GM21360 (cell line): ENCODE measurements at regions not wholly inside any gene's neighbourhood (a gene's known extent, or its start where the extent isn't known, plus 50 kb on each side); places are given as distances from the start of the nearest gene placed in this dataset.
A peak's percentile ranks its signal among the peaks of the same experiment; 100 is the strongest.
"Not testable (repeated sequence)": the region's sequence is repeated elsewhere in the genome, so short reads cannot be mapped to it uniquely, and the experiment has no call there.

Source experiments
- ATAC-seq: cut with Tn5 transposase; IDR thresholded peaks from one replicate; pipeline ENCODE4 v1.9.1; 2021; ENCODE audit warnings: mild to moderate bottlenecking, moderate library complexity; ENCODE audit not compliant: unreplicated experiment

GRCh38 chr2:129009555-129010146, 691.0 kb upstream of the HS6ST1 start:
- no peak for ATAC-seq

- ATAC-seq, result no peak
Observed at GRCh38 chr2:129010262-129010661, 691.6 kb upstream of the HS6ST1 start.

- ATAC-seq, result no peak
Observed at GRCh38 chr2:129011466-129012061, 692.9 kb upstream of the HS6ST1 start.

- ATAC-seq, result no peak
Observed at GRCh38 chr2:129014432-129014831, 695.8 kb upstream of the HS6ST1 start.

DNA sequence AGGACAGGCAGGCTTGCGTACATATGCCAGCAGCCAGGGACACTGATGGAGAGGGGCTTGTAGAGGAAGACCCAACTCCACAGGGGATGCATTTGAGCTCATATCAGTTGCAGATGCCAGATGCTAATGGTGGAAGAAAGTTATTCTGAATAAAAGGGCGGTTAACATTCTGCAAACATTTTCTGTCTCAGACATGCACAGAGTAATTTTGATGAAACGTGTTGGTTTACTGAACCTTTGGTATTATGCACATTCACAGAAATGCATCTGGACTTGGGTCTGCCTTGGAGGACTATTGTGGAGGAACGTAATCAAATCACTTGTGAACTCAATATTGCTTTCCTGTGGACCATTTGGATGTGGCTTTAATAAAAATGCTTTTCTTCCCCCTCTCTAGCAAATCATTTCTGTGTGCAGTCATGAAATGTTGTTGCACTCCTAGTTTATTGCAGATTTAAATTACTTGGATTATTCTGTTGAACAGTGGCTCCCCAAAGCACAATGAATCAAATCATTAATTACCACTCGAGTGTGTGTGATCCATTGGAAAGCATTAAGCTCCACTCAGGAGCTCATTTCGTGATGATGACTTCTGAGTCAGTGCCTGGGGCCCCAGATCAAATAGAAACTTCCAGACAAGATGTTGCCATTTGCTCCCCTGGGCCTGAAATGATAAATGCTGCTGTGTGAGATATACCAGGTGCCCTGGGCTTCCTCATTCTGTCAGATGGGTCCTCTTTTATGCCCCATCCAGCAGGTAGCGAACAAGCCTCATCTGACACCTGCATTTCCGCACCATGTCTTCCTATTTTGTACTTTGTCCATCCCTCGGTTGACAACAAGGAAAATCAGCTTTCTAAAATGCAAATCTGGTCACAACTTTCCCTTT, 697.0 kb upstream of the HS6ST1 start:
- no peak for ATAC-seq

DNA sequence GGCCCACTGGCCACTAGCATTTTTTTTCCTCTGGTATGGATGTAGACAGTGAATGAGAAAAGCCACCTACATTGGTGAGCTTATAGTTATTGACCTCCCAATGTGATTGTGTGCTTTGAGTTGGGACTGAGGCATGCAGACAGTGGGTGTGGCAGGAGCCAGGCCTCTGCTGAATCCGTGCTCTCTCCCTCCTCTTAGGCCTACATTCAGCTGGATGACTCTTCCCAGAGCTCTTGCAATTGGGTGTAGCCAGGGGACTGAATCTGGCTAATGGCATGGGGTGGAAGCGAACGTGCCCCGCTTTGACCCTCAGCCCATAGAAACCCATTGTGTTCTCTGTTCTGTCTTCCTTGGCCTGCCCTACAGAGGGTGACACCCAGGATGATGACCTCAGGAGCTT, 698.3 kb upstream of the HS6ST1 start:
- ATAC-seq, result no peak

DNA sequence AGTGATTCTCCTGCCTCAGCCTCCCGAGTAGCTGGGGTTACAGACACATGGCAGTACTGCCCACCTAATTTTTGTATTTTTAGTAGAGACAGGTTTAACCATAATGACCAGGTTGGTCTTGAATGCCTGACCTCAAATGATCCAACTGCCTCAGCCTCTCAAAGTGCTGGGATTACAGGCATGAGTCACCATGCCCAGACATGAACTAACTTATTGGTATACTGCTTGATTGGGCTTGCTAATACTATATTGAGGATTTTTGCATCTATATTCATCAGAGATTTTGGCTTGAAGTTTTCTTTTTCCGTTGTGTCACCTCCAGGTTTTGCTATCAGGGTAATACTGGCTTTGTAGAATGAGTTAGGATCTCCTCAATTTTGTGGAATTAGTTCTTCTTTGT, 706.1 kb upstream of the HS6ST1 start:
- ATAC-seq, result no peak

DNA sequence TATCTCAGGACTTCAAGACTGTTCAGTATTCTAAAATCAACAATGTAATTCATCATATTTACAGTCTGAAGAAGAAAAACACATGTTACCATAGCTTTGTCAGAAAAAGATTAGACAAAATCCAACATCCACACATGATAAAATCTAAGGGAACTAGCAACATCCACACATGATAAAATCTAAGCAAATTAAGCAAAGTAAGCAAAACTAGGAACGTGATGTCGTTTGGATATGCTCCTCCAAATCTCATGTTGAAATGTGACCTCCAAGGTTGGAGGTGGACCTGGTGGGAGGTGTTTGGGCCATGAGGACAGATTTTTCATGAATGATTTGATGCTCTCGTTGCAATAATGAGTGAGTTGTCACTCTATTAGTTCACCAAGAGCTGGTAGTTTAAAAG, 717.3 kb upstream of the HS6ST1 start:
- ATAC-seq, result no peak

- not testable (repeated sequence) for ATAC-seq
Observed at GRCh38 chr2:129043677-129044076, 725.0 kb upstream of the HS6ST1 start.

- not testable (repeated sequence) for ATAC-seq
Observed at GRCh38 chr2:129046475-129046874, 727.8 kb upstream of the HS6ST1 start.

- no peak for ATAC-seq
Observed at GRCh38 chr2:129050101-129050500, 731.4 kb upstream of the HS6ST1 start.

- ATAC-seq, result no peak
Observed at GRCh38 chr2:129055242-129055641, 736.6 kb upstream of the HS6ST1 start.

DNA sequence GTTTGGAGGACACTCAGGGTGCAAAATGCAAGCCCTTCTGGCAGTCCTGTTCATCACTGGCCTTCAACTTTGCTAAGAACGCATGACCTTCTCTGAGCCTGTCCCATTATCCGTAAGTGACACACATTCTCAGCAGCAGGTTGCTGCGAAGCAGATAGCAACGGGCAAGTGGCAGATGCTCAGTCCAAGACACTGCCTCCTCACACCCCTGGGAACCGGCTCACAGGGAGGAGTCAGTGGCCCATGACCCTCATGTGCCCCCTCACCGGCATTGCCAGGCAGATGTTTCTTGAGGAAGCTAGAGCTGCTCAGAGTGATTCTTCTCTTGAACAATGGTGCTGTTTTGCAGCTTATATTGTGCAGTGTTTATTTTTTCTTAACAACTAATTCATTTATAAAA, 737.2 kb upstream of the HS6ST1 start:
- ATAC-seq, result no peak

DNA sequence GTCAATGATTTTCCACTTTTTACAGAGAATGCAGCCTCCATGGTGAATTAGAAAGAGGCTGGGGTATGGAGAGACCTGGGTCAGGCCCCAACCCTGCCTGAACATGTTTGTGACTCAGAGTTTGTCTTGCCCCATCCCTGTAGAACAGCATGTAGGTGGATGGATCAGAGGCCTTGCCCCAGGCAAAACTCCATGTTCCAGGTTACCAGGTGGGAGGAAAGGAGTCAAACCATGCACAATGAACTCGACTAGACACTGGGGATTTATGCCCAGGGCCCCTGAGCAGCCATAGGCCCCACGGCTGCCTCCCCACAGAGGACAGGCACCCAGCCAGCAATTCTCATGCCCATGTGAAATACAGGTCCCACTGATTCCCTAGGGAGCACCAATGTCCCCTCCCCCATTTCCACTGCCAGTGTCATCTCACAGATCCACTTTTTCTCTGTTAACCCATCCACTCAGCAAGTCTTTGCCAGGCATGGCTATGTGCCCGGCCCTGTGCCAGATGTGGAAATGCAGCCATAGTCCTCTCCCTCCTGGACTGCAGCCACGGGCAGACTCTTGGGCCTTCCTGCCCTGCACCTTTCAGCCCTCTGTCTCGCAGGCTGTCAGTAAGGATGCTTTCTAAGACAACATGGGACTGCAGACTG, 737.8 kb upstream of the HS6ST1 start:
- no peak for ATAC-seq

GRCh38 chr2:129056959-129057317, 738.3 kb upstream of the HS6ST1 start:
- no peak for ATAC-seq

GRCh38 chr2:129058981-129059380, 740.3 kb upstream of the HS6ST1 start:
- ATAC-seq, result no peak

DNA sequence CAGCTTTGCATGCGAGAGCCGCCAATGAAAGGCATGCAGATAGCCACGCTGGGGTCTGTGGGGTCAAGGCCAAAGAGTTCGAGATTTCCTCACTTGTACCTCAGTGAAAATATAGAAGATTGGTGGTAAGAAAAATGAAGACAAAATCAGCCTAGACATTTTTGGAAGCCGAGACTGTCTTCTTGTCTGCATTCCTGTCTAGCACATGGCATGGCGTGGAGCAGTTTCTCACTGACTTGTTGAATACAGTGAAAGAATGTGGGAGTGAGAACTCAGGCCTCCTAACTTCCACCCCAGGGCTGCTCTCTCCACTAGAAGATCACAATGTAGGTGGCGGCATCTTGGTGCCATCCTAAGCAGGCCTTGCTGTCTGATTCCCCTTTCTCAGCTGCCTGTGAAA, 740.8 kb upstream of the HS6ST1 start:
- no peak for ATAC-seq

DNA sequence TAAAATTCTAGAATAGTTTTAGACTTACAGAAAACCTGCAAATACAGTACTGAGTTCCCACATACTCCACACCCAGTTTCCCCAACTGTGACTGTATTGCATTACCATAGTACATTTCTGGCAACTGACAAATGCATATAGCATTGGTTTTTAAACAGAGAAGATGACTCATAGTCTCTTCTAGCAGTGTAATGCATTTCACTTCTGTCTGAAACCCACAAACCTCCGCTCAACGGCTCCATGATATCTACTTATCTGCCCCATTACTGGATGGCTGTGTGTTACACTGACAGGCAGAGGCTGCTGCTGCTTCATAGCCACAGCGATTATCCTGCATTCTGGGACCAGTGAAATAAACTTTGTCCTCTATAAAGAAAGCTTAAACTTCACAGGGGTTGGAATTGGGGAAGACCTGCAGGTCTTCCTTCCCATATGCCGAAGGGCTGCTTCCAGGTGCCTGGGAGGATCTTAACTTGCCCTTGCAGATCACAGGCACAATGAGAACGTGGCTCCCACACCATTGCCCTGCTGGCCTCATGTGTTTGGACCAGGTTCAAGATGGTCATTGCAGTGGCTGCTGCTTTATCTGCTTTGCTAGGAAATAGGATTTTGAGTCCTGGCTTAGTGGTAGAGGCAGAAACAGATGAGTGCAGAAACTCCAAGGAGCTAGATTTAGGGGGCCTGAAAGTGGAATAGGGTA, 742.6 kb upstream of the HS6ST1 start:
- peak; percentile 82 for ATAC-seq

GRCh38 chr2:129061769-129062121, 743.1 kb upstream of the HS6ST1 start:
- no peak for ATAC-seq

DNA sequence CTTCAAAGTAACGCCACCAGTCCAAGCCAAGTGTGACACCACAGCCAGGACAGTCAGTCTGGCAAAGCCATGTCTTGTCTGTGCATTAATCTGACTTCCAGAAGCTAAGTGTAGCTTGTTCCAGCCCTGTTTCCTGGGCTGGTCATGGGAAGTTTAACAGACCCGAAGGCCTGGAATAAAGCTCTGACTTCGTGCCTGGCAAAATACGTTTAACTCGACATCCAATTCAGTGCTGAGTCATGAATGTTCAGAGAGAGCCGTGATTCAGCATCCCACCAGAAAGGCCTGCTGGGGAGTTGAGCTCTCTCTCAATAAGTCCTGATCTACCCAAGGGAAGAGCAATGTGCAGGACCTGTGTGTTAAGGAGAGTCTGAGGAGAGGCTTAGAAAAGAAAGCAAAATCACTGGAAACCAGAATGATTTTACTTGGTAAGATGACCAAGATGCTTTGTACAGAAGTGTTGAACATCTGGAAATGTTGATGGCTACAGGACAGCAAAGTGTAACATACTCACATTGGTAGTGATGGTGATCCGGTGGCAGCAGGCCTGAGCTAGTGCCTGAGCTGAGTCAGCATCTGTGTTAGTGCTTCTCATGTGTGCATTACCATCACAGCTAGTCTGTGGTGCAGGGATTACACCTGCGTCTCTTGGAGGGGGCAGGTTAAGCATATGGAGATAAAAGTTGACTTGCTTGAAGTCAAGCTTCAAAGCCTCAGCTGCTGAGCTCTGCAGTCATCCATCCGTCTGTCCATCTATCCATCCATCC, 743.7 kb upstream of the HS6ST1 start:
- no peak for ATAC-seq
